Adrenal gland (tissue), 5 donors: ENCODE measurements at regions not wholly inside any gene's neighbourhood (a gene's known extent, or its start where the extent isn't known, plus 50 kb on each side); places are given as distances from the start of the nearest gene placed in this dataset.

Experiments
- CTCF ChIP-seq, 6 experiments: fragments of 450-650 bp in 4 of 6; fragments of 200-600 bp in 2 of 6; sonication (generic) in 1 of 6; IDR thresholded peaks; 1 replicate in 5 of 6; 2 replicates in 1 of 6; pipeline versions ENCODE4 v1.5.1 to v1.8.0; 2016 to 2021; ENCODE audit warnings: antibody characterized with exemption in 6 of 6, mild to moderate bottlenecking in 2 of 6, moderate library complexity in 1 of 6
- POLR2A ChIP-seq, 2 donors: fragments of 450-650 bp; IDR thresholded peaks; one replicate each; pipeline ENCODE4 v1.6.1; 2017; ENCODE audit warnings: antibody characterized with exemption in 2 of 2, mild to moderate bottlenecking in 2 of 2, moderate library complexity in 1 of 2
- donor health status: DM: no; HTN: no; CAD: no.

- TF ChIP-seq CTCF (IDR thresholded peaks at IDR 0.05): no peak
- TF ChIP-seq POLR2A (IDR thresholded peaks at IDR 0.05): no peak
Measured at GRCh38 chr3:75248974-75249373, 415.2 kb upstream of the FRG2C start.
